Esophagus muscularis mucosa (tissue), 4 donors: ENCODE measurements at regions not wholly inside any gene's neighbourhood (a gene's known extent, or its start where the extent isn't known, plus 50 kb on each side); places are given as distances from the start of the nearest gene placed in this dataset.

Source experiments
- EP300 ChIP-seq: sonication (generic); formaldehyde crosslinking; IDR thresholded peaks from one replicate; pipeline ENCODE4 v1.6.1; 2017; ENCODE audit warnings: antibody characterized with exemption
- POLR2A ChIP-seq: fragments of 450-650 bp; IDR thresholded peaks from one replicate; pipeline ENCODE4 v1.6.1; 2017; ENCODE audit warnings: antibody characterized with exemption, moderate library complexity, mild to moderate bottlenecking, low read depth
- POLR2AphosphoS5 ChIP-seq, 2 donors: sonication (generic); formaldehyde crosslinking; IDR thresholded peaks; one replicate each; pipeline ENCODE4 v1.6.1; 2017; ENCODE audit warnings: antibody characterized with exemption in 2 of 2
- TF ChIP-seq, protein P1 (sequence below), 3 experiments: fragments of 200-600 bp in 2 of 3; fragments of 450-650 bp in 1 of 3; sonication (generic) in 2 of 3; IDR thresholded peaks; one replicate each; pipeline ENCODE4 v1.5.1; 2017 to 2019; ENCODE audit warnings: antibody characterized with exemption in 3 of 3, mild to moderate bottlenecking in 2 of 3, moderate library complexity in 1 of 3

DNA sequence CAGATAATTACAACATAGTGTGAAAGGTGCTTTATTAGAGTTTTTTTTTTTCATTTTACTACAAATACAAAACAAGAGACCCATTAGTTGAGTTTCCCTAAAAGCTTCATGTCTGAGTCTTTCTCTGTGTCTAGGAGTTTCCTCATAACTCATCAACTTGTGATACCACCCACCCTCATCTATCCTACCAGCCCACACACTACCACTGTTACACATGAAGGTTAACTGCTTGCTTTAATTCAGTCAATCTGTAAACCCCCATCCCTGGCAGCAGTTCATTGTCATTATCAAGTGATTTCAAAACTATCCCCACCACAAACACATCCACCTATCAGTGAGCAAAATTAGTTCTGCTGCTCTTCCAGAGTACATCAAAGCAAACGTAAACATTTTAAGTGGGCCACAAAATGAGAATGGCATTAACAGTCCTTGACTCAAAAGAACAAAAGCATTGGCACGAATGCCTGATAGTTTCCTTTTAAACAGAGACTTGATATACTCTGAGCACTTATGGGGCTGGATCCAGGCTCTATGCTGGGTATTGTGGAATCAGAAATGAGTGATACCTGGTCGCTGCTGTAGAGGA is 331.6 kb upstream of the FAM241A start:
- TF ChIP-seq, protein P1, sequence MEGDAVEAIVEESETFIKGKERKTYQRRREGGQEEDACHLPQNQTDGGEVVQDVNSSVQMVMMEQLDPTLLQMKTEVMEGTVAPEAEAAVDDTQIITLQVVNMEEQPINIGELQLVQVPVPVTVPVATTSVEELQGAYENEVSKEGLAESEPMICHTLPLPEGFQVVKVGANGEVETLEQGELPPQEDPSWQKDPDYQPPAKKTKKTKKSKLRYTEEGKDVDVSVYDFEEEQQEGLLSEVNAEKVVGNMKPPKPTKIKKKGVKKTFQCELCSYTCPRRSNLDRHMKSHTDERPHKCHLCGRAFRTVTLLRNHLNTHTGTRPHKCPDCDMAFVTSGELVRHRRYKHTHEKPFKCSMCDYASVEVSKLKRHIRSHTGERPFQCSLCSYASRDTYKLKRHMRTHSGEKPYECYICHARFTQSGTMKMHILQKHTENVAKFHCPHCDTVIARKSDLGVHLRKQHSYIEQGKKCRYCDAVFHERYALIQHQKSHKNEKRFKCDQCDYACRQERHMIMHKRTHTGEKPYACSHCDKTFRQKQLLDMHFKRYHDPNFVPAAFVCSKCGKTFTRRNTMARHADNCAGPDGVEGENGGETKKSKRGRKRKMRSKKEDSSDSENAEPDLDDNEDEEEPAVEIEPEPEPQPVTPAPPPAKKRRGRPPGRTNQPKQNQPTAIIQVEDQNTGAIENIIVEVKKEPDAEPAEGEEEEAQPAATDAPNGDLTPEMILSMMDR (IDR thresholded peaks at IDR 0.05) = no peak
- TF ChIP-seq EP300 = no peak
- TF ChIP-seq POLR2AphosphoS5 (IDR thresholded peaks at IDR 0.05) = no peak
- no peak for TF ChIP-seq POLR2A
